ENCODE measurements at regions not wholly inside any gene's neighbourhood (a gene's known extent, or its start where the extent isn't known, plus 50 kb on each side); places are given as distances from the start of the nearest gene placed in this dataset.

DNA sequence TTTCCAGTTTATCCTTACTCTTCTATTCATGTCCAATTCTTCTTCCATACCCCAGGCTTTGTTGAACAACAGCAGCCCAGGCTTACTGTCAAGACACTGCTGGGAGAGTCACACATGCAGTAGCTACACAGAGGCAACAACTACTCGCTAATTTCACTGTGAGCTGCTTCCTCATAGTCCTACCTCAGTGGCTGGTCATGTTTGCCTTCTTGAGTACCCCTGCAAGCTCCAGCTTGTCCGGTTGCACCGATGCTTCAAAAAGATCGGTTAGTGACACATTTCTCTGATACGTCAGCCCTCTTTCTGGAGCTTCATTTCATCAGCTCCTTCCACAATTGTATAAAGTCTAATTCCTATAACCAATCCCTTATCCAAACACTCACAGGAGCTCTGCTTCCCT, 246.7 kb upstream of the NFIA start:
- Histone ChIP-seq H3K36me3 (ENCODE audit: control insufficient read depth, insufficient read depth, low read length) (no peaks in the 10 kb centered on the region), H3K4me3 (ENCODE audit: low read depth, low read length) (no peak overlapping the region), H3K27me3 (ENCODE audit: control insufficient read depth, insufficient read depth, low read length) (no peaks in the 10 kb centered on the region; the same call in 1 of the 2 replicates)
- TF ChIP-seq, protein P1, sequence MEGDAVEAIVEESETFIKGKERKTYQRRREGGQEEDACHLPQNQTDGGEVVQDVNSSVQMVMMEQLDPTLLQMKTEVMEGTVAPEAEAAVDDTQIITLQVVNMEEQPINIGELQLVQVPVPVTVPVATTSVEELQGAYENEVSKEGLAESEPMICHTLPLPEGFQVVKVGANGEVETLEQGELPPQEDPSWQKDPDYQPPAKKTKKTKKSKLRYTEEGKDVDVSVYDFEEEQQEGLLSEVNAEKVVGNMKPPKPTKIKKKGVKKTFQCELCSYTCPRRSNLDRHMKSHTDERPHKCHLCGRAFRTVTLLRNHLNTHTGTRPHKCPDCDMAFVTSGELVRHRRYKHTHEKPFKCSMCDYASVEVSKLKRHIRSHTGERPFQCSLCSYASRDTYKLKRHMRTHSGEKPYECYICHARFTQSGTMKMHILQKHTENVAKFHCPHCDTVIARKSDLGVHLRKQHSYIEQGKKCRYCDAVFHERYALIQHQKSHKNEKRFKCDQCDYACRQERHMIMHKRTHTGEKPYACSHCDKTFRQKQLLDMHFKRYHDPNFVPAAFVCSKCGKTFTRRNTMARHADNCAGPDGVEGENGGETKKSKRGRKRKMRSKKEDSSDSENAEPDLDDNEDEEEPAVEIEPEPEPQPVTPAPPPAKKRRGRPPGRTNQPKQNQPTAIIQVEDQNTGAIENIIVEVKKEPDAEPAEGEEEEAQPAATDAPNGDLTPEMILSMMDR (IDR thresholded peaks at IDR 0.05; ENCODE audit: insufficient read depth, low read depth, low read length) = no peak
- no peak for DNase-seq (ENCODE audit: low read depth)
- ChIA-PET CTCF (interaction anchor here (0.6 kb wide), 1 partner anchor 765 kb away, joined by 3 read pairs; no protein-coding TSS in a partner anchor), POLR2A (no interaction called here)

DNA sequence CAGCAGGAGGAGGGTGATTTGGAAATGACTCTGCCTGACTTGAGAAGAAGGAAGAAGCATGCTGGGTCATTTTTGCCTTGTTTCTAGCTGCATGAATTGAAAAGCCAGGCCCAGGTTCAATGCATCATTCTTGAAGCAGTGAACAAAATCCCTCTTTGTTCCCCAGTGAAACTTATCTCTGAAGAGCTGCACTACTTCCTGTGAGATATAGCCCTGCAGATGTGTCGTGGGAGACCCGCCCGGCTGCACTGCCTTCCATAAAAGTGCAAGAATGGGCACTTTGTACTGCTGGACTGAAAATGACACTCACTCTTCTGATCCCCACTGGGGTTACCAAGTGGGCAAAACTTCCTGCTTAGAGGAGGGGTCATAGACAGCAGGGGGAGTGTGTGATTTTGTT, 249.2 kb upstream of the NFIA start:
- Histone ChIP-seq H3K4me3 (ENCODE audit: low read depth, low read length) (no peak overlapping the region), H3K27me3 (ENCODE audit: control insufficient read depth, insufficient read depth, low read length) (no peaks in the 10 kb centered on the region; the same call in 1 of the 2 replicates), H3K36me3 (ENCODE audit: control insufficient read depth, insufficient read depth, low read length) (no peaks in the 10 kb centered on the region)
- ChIA-PET POLR2A (no interaction called here), CTCF (interaction anchor here (0.9 to 1.4 kb wide), 2 partner anchors 15 to 17 kb away, joined by 3 to 4 read pairs; no protein-coding TSS in a partner anchor)
- TF ChIP-seq, protein P1 (IDR thresholded peaks at IDR 0.05; ENCODE audit: insufficient read depth, low read depth, low read length) = no peak
- DNase-seq (ENCODE audit: low read depth) = no peak

DNA sequence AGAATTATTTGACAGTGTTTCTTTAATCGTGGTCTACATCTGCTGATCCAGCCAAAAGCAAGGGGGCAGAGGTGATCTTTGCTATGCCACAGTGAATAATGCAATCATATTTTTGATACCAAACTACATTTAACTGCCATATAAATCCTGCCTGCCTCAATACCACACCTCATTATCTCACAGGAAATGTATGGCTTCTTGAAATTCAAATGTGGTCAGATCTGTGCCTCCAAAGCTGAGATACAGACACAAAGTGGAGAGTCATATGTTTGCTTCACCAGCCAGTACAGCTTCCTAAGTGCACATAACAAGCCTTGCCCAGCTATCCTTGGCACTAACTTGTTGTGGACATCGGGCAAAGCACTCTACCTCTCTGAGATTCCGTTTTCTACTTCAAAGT, 250.0 kb upstream of the NFIA start:
- TF ChIP-seq, protein P1 (IDR thresholded peaks at IDR 0.05; ENCODE audit: insufficient read depth, low read depth, low read length) = no peak
- ChIA-PET POLR2A (no interaction called here), CTCF (interaction anchor here (0.8 to 1.4 kb wide), 3 partner anchors 16 to 19 kb away, joined by 3 to 4 read pairs (median 3); no protein-coding TSS in a partner anchor)
- DNase-seq (ENCODE audit: low read depth) = no peak
- no peaks in the 10 kb centered on the region; the same call in 1 of the 2 replicates for H3K27me3 ChIP-seq (ENCODE audit: control insufficient read depth, insufficient read depth, low read length)
- no peak overlapping the region for H3K4me3 ChIP-seq (ENCODE audit: low read depth, low read length)
- no peaks in the 10 kb centered on the region for H3K36me3 ChIP-seq (ENCODE audit: control insufficient read depth, insufficient read depth, low read length)

DNA sequence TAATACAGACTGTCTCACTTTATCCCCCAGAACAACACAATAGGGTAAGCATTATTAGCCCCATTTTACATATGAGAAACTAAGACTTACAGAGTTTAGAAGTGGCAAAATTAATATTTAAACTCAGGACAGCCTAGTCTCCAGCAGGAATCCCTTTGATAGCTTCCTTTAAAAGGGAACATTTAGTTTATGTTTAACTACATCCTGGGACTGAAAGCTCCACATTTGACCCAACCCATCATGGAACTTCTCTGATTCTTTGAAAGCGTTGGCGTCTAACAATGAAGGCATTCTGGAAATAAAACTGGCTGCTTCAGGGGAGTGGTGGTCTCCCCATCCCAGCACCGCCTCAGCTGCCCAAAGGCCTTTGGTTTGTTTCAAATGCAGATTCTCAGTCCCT, 250.6 kb upstream of the NFIA start:
- no peaks in the 10 kb centered on the region for H3K36me3 ChIP-seq (ENCODE audit: control insufficient read depth, insufficient read depth, low read length)
- H3K4me3 ChIP-seq (ENCODE audit: low read depth, low read length) = no peak overlapping the region
- H3K27me3 ChIP-seq (ENCODE audit: control insufficient read depth, insufficient read depth, low read length) = no peaks in the 10 kb centered on the region; the same call in 1 of the 2 replicates
- POLR2A ChIA-PET = no interaction called here
- CTCF ChIA-PET = interaction anchor here (0.8 kb wide), 1 partner anchor 18 kb away, joined by 3 read pairs; no protein-coding TSS in a partner anchor
- TF ChIP-seq, protein P1 (IDR thresholded peaks at IDR 0.05; ENCODE audit: insufficient read depth, low read depth, low read length) = no peak
- DNase-seq (ENCODE audit: low read depth) = no peak

DNA sequence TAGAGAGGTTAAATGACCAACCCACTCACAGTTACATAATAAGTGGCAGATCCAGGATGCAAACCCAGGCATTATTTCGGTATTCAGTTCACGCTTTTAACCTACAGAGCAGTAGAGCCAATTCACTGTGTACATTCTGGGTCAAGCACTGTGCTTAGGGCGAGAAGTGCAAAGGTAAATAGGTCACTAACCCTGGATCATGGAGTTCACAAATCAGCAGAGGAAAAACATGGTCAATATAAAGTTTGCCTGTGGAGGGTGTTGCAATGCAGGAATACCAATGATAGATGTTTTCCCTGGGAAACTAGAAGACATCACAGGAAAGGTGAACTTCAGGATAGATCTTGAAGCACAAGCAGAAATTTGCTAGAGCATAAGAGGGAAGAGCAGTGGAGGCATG, 253.4 kb upstream of the NFIA start:
- CTCF ChIA-PET = interaction anchor here (1.1 kb wide), 1 partner anchor 152 kb away, joined by 3 read pairs; no protein-coding TSS in a partner anchor
- TF ChIP-seq, protein P1 (IDR thresholded peaks at IDR 0.05; ENCODE audit: insufficient read depth, low read depth, low read length) = no peak
- Histone ChIP-seq H3K36me3 (ENCODE audit: control insufficient read depth, insufficient read depth, low read length) (no peaks in the 10 kb centered on the region), H3K4me3 (ENCODE audit: low read depth, low read length) (no peak overlapping the region), H3K27me3 (ENCODE audit: control insufficient read depth, insufficient read depth, low read length) (no peaks in the 10 kb centered on the region)
- POLR2A ChIA-PET = no interaction called here
- no peak for DNase-seq (ENCODE audit: low read depth)
